ENCODE measurements at regions not wholly inside any gene's neighbourhood (a gene's known extent, or its start where the extent isn't known, plus 50 kb on each side); places are given as distances from the start of the nearest gene placed in this dataset.

- DNase-seq, result no peak
Observed at GRCh38 chr10:121076776-121077715, 225.9 kb downstream of the WDR11 start.

GRCh38 chr10:121078036-121078435 is 226.9 kb downstream of the WDR11 start:
- no peak for DNase-seq

- DNase-seq, result no peak
Observed at GRCh38 chr10:121078672-121079102, 227.5 kb downstream of the WDR11 start.

- DNase-seq, result no peak
Observed at GRCh38 chr10:121079226-121079625, 228.1 kb downstream of the WDR11 start.

- DNase-seq, result no peak
Observed at GRCh38 chr10:121080281-121080891, 229.2 kb downstream of the WDR11 start.

- DNase-seq, result no peak
Observed at GRCh38 chr10:121081306-121081705, 230.1 kb downstream of the WDR11 start.

GRCh38 chr10:121082984-121083383 is 231.8 kb downstream of the WDR11 start:
- DNase-seq, result no peak

- DNase-seq, result no peak
Observed at GRCh38 chr10:121084016-121084674, 233.0 kb downstream of the WDR11 start.

GRCh38 chr10:121084675-121085070 is 233.5 kb downstream of the WDR11 start:
- no peak for DNase-seq

- no peak for DNase-seq
Observed at GRCh38 chr10:121085367-121085766, 234.2 kb downstream of the WDR11 start.

- DNase-seq, result no peak
Observed at GRCh38 chr10:121087129-121087528, 236.0 kb downstream of the WDR11 start.

- no peak for DNase-seq
Observed at GRCh38 chr10:121087688-121088087, 236.5 kb downstream of the WDR11 start.

GRCh38 chr10:121088524-121088923 is 237.4 kb downstream of the WDR11 start:
- DNase-seq, result no peak

GRCh38 chr10:121089434-121089833 is 238.3 kb downstream of the WDR11 start:
- no peak for DNase-seq

- DNase-seq, result no peak
Observed at GRCh38 chr10:121091961-121092719, 241.0 kb downstream of the WDR11 start.

- no peak for DNase-seq
Observed at GRCh38 chr10:121092720-121093095, 241.5 kb downstream of the WDR11 start.

GRCh38 chr10:121096617-121097431 is 245.7 kb downstream of the WDR11 start:
- DNase-seq, result no peak

GRCh38 chr10:121098211-121098610 is 247.0 kb downstream of the WDR11 start:
- DNase-seq, result no peak

GRCh38 chr10:121098751-121099150 is 247.6 kb downstream of the WDR11 start:
- DNase-seq, result no peak

- DNase-seq, result no peak
Observed at GRCh38 chr10:121099181-121099580, 248.0 kb downstream of the WDR11 start.

- no peak for DNase-seq
Observed at GRCh38 chr10:121099592-121099991, 248.4 kb downstream of the WDR11 start.

GRCh38 chr10:121101561-121101960 is 250.4 kb downstream of the WDR11 start:
- no peak for DNase-seq

Measured in NCI-H2227 treated with DMSO at 0.1 percent for 48 hours (cell line).